ENCODE measurements at regions not wholly inside any gene's neighbourhood (a gene's known extent, or its start where the extent isn't known, plus 50 kb on each side); places are given as distances from the start of the nearest gene placed in this dataset.

- TF ChIP-seq CTCF (conservative IDR thresholded peaks at IDR 0.05 in 1 of 2, IDR thresholded peaks at IDR 0.05 in 1 of 2; ENCODE audit: low read depth in 1 of 2, low read length in 2 of 2) (no peak), EZH2 (IDR thresholded peaks at IDR 0.05; ENCODE audit: low read length, missing control alignments) (no peak)
- H3K79me2 ChIP-seq (ENCODE audit: control insufficient read depth, insufficient read depth, low read length): no peaks in the 10 kb centered on the region
- H3K27me3 ChIP-seq (ENCODE audit: control insufficient read depth, insufficient read depth, low read length): no peaks in the 10 kb centered on the region
- no peak overlapping the region for H3K9ac ChIP-seq (ENCODE audit: insufficient read depth, low read length)
- peaks cover 2% of the 10 kb centered on the region for H3K4me1 ChIP-seq (ENCODE audit: control insufficient read depth, extremely low read depth, insufficient read depth, low read length)
- no peak overlapping the region for H2AFZ ChIP-seq (ENCODE audit: low read length)
- H3K27ac ChIP-seq (ENCODE audit: insufficient read depth, low read length): peak overlapping the region; percentile 76
- no peak overlapping the region for H3K4me3 ChIP-seq (replicated peaks in 1 of 4; ENCODE audit: control extremely low read depth in 1 of 4, insufficient read depth in 1 of 4, low read depth in 3 of 4, low read length in 4 of 4)
- H3K9me3 ChIP-seq (ENCODE audit: control insufficient read depth, insufficient read depth, low read depth, low read length): no peaks in the 10 kb centered on the region
- H4K20me1 ChIP-seq (ENCODE audit: control insufficient read depth, extremely low read depth, insufficient read depth, low read length): no peaks in the 10 kb centered on the region
- H3K4me2 ChIP-seq (ENCODE audit: extremely low read depth, insufficient read depth, low read length): no peak overlapping the region
- DNase-seq (ENCODE audit: low read depth in 2 of 2): no peak
- no peaks in the 10 kb centered on the region for H3K36me3 ChIP-seq (ENCODE audit: control insufficient read depth, insufficient read depth, low read length)
These were observed 105.9 kb upstream of the SDK1 start for GRCh38 chr7:3195160-3195559.

DNA sequence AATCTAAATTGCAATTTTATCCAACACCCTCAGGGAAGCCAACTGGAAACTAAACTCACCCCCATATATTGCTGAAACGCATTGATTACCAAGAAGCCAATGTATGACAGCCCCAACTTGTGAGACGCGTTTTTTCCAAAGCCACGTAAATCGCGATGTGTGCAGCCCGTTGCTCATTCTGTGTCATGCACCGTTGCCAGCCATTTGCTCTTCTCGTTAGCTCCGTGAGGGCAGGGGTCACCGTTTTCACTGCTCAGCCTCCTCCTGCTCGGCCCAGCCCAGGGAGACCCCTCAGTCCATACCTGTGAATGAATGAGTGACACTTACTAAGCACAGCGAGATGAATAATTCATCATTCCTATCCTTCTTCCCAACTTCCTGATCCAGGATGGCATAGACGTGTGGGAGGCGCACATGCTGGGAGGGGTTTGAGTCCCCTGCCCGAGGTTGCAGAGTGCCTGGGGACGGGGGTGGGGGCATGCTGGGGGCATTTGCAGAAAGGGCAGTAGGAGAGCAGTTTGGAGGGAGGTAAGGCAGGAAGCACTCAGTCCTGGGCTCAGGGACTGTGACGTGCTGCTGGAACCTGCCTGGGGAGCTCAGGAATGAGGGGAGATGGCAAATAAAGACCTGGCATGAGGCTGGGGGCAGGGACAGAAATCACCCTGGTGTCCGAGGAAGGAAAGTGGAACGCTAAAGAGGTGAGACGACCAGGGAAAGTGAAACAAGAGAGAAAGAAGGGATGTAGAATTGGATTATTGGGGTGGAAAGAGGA is 104.2 kb upstream of the SDK1 start:
- Histone ChIP-seq H4K20me1 (ENCODE audit: control insufficient read depth, extremely low read depth, insufficient read depth, low read length) (no peaks in the 10 kb centered on the region), H3K9me3 (ENCODE audit: control insufficient read depth, insufficient read depth, low read depth, low read length) (no peaks in the 10 kb centered on the region), H3K4me3 (replicated peaks in 1 of 4; ENCODE audit: control extremely low read depth in 1 of 4, insufficient read depth in 1 of 4, low read depth in 3 of 4, low read length in 4 of 4) (no peak overlapping the region), H2AFZ (ENCODE audit: low read length) (no peak overlapping the region), H3K27me3 (ENCODE audit: control insufficient read depth, insufficient read depth, low read length) (no peaks in the 10 kb centered on the region), H3K4me2 (ENCODE audit: extremely low read depth, insufficient read depth, low read length) (no peak overlapping the region), H3K27ac (ENCODE audit: insufficient read depth, low read length) (no peak overlapping the region), H3K36me3 (ENCODE audit: control insufficient read depth, insufficient read depth, low read length) (no peaks in the 10 kb centered on the region), H3K9ac (ENCODE audit: insufficient read depth, low read length) (no peak overlapping the region), H3K79me2 (ENCODE audit: control insufficient read depth, insufficient read depth, low read length) (no peaks in the 10 kb centered on the region), H3K4me1 (ENCODE audit: control insufficient read depth, extremely low read depth, insufficient read depth, low read length) (peaks cover 2% of the 10 kb centered on the region)
- TF ChIP-seq EZH2 (IDR thresholded peaks at IDR 0.05; ENCODE audit: low read length, missing control alignments): no peak
- no peak for TF ChIP-seq CTCF (conservative IDR thresholded peaks at IDR 0.05 in 1 of 2, IDR thresholded peaks at IDR 0.05 in 1 of 2; ENCODE audit: low read depth in 1 of 2, low read length in 2 of 2)
- DNase-seq (ENCODE audit: low read depth in 2 of 2): no peak

- H3K4me2 ChIP-seq (ENCODE audit: extremely low read depth, insufficient read depth, low read length): no peak overlapping the region
- H3K9me3 ChIP-seq (ENCODE audit: control insufficient read depth, insufficient read depth, low read depth, low read length): no peaks in the 10 kb centered on the region
- H3K4me3 ChIP-seq (replicated peaks in 1 of 4; ENCODE audit: control extremely low read depth in 1 of 4, insufficient read depth in 1 of 4, low read depth in 3 of 4, low read length in 4 of 4): no peak overlapping the region
- H3K27me3 ChIP-seq (ENCODE audit: control insufficient read depth, insufficient read depth, low read length): no peaks in the 10 kb centered on the region
- no peak for DNase-seq (ENCODE audit: low read depth in 2 of 2)
- H3K36me3 ChIP-seq (ENCODE audit: control insufficient read depth, insufficient read depth, low read length): no peaks in the 10 kb centered on the region
- H3K27ac ChIP-seq (ENCODE audit: insufficient read depth, low read length): no peak overlapping the region
- H3K4me1 ChIP-seq (ENCODE audit: control insufficient read depth, extremely low read depth, insufficient read depth, low read length): peaks cover 2% of the 10 kb centered on the region
- TF ChIP-seq CTCF (conservative IDR thresholded peaks at IDR 0.05 in 1 of 2, IDR thresholded peaks at IDR 0.05 in 1 of 2; ENCODE audit: low read depth in 1 of 2, low read length in 2 of 2): no peak
- no peak for TF ChIP-seq EZH2 (IDR thresholded peaks at IDR 0.05; ENCODE audit: low read length, missing control alignments)
- no peak overlapping the region for H3K9ac ChIP-seq (ENCODE audit: insufficient read depth, low read length)
- H4K20me1 ChIP-seq (ENCODE audit: control insufficient read depth, extremely low read depth, insufficient read depth, low read length): no peaks in the 10 kb centered on the region
- H2AFZ ChIP-seq (ENCODE audit: low read length): no peak overlapping the region
- no peaks in the 10 kb centered on the region for H3K79me2 ChIP-seq (ENCODE audit: control insufficient read depth, insufficient read depth, low read length)
These were observed 103.4 kb upstream of the SDK1 start for GRCh38 chr7:3197567-3198213.

Measured in fibroblast of lung (primary cell).